ENCODE measurements at regions not wholly inside any gene's neighbourhood (a gene's known extent, or its start where the extent isn't known, plus 50 kb on each side); places are given as distances from the start of the nearest gene placed in this dataset.

DNA sequence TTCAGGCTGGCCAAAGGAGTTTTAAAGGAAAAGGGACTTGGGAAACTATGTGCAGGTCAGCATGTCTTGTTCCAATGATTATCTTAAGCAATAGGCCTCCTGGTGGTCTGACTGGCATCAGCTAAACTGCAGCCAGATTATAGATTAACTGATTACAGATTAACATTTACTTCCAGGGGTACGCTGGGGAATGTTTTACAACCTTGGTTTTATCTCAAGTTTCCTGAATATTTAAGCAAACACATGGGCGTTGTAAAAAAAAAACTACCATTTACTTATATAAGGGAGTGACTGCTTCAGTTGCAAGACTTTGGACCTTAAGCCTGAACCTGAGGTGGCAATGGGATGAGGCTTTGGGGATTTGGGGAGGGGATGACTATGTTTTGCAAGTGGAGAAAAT is 600.6 kb upstream of the B3GALT2 start:
- ATAC-seq (no peak), DNase-seq (no peak)
- Histone ChIP-seq H3K4me3 (no peak overlapping the region), H3K27me3 (ENCODE audit: low read depth) (no peaks in the 10 kb centered on the region), H3K36me3 (no peaks in the 10 kb centered on the region), H3K9me3 (no peaks in the 10 kb centered on the region), H3K27ac (no peak overlapping the region), H3K4me1 (no peaks in the 10 kb centered on the region)
- no peak for TF ChIP-seq CTCF (IDR thresholded peaks at IDR 0.05)
- intact Hi-C loops (cut with DNase I) = no loop called here

- Histone ChIP-seq H3K9me3 (no peaks in the 10 kb centered on the region), H3K4me3 (no peak overlapping the region), H3K27me3 (ENCODE audit: low read depth) (no peaks in the 10 kb centered on the region), H3K27ac (no peak overlapping the region), H3K36me3 (no peaks in the 10 kb centered on the region), H3K4me1 (no peaks in the 10 kb centered on the region)
- TF ChIP-seq CTCF (IDR thresholded peaks at IDR 0.05) = no peak
- ATAC-seq (no peak), DNase-seq (no peak)
- intact Hi-C loops (cut with DNase I) = no loop called here
Measured at GRCh38 chr1:193785850-193786420, 599.5 kb upstream of the B3GALT2 start.

DNA sequence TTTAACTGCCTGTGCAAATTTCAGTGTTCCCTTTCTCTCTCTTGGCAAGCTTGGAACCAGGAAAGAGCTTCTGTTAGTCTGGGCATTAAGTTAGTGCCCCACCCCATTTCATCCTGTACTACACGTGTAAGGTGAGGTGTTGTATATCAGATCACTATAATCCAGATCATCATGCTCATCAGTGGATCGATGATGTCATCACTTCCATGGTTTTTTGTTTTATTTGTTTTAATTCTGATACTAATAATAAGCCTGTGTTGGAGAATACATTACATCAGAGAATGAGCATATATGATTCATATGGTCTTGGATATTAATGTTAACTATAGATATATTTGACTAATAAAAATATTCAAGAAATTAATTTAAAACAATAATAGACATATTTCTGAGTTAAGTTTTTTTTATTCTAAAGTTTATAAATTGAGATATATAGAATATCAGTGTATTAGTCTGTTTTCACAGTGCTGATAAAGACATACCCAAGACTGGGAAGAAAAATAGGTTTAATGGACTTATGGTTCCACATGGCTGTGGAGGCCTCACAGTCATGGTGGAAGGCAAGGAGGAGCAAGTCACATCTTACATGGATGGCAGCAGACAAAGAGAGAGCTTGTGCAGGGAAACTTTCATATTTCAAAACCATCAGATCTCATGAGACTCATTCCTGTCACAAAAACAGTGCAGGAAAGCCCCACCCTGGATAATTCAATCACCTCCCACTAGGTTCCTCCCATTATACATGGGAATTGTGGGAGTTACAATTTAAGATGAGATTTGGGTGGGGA is 588.3 kb upstream of the B3GALT2 start:
- DNase-seq (no peak), ATAC-seq (no peak)
- H3K4me1 ChIP-seq = no peaks in the 10 kb centered on the region
- no peak overlapping the region for H3K27ac ChIP-seq
- H3K4me3 ChIP-seq = no peak overlapping the region
- intact Hi-C loops (cut with DNase I) = no loop called here
- no peaks in the 10 kb centered on the region for H3K36me3 ChIP-seq
- H3K27me3 ChIP-seq (ENCODE audit: low read depth) = no peaks in the 10 kb centered on the region
- TF ChIP-seq CTCF (IDR thresholded peaks at IDR 0.05) = no peak
- no peaks in the 10 kb centered on the region for H3K9me3 ChIP-seq

DNA sequence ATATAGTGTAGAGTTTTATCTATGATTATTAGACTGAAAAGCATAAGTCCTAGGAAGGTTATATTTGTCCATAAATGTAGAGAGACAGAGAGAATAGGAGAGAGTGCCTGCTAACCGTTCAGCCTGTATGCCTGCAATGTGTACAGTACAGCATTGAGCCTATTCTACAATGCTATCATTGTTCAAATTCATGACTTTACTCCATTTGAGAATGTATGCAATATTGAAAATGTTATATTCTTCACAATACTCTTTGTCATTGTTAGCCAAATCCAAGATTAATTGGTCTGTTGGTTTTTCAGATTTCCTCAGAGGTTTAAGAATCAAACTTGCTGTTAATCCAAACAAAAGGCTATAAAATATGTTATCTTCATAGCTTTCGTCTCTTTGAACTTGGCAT is 585.2 kb upstream of the B3GALT2 start:
- DNase-seq = no peak
- no peak for TF ChIP-seq CTCF (IDR thresholded peaks at IDR 0.05)
- no peaks in the 10 kb centered on the region for H3K9me3 ChIP-seq
- ATAC-seq = no peak
- H3K4me1 ChIP-seq = no peaks in the 10 kb centered on the region
- no peaks in the 10 kb centered on the region for H3K27me3 ChIP-seq (ENCODE audit: low read depth)
- H3K4me3 ChIP-seq = no peak overlapping the region
- intact Hi-C loops (cut with DNase I) = no loop called here
- no peaks in the 10 kb centered on the region for H3K36me3 ChIP-seq
- no peak overlapping the region for H3K27ac ChIP-seq

DNA sequence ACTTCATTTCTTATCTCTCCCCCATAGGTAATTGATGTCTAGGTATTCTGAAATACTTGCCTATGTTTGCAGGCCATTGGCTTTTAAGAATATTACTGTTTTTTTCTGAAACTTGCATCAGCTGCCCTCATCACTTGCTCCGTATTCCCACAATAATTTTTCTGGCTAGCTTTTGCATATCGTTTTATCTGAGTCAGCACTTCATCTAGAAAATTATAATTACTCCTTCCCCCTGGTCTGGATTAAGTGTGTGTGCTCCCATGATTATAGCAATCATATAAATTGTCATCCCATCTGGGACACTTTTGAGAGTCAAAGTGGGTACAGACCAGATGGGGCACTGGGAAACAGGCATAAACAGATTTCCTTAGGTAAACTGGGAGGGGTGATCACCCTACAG is 583.2 kb upstream of the B3GALT2 start:
- DNase-seq (no peak), ATAC-seq (no peak)
- no peaks in the 10 kb centered on the region for H3K4me1 ChIP-seq
- H3K27ac ChIP-seq = no peak overlapping the region
- H3K36me3 ChIP-seq = no peaks in the 10 kb centered on the region
- H3K4me3 ChIP-seq = no peak overlapping the region
- no peak for TF ChIP-seq CTCF (IDR thresholded peaks at IDR 0.05)
- no peaks in the 10 kb centered on the region for H3K9me3 ChIP-seq
- intact Hi-C loops (cut with DNase I) = no loop called here
- no peaks in the 10 kb centered on the region for H3K27me3 ChIP-seq (ENCODE audit: low read depth)
